HuH-7.5 (cell line): ENCODE measurements at regions not wholly inside any gene's neighbourhood (a gene's known extent, or its start where the extent isn't known, plus 50 kb on each side); places are given as distances from the start of the nearest gene placed in this dataset.
"Not testable (repeated sequence)": the region's sequence is repeated elsewhere in the genome, so short reads cannot be mapped to it uniquely, and the experiment has no call there.

Experiments used
- DNase-seq: peaks from one replicate; pipeline ENCODE4 v3.0.0; 2011; ENCODE audit warnings: low spot score

- no peak for DNase-seq
Observed at GRCh38 chr6:116982401-116982800, 105.4 kb downstream of the RFX6 start.

- no peak for DNase-seq
Observed at GRCh38 chr6:116983375-116983774, 106.3 kb downstream of the RFX6 start.

- no peak for DNase-seq
Observed at GRCh38 chr6:116986819-116987218, 109.8 kb downstream of the RFX6 start.

GRCh38 chr6:116990679-116991078 is 113.6 kb downstream of the RFX6 start:
- DNase-seq, result no peak

- no peak for DNase-seq
Observed at GRCh38 chr6:116992546-116992945, 115.5 kb downstream of the RFX6 start.

- no peak for DNase-seq
Observed at GRCh38 chr6:116994447-116994846, 117.4 kb downstream of the RFX6 start.

GRCh38 chr6:116996842-116997241 is 119.8 kb downstream of the RFX6 start:
- DNase-seq, result no peak

- DNase-seq, result no peak
Observed at GRCh38 chr6:116997496-116997895, 120.5 kb downstream of the RFX6 start.

- no peak for DNase-seq
Observed at GRCh38 chr6:117007659-117008058, 130.6 kb downstream of the RFX6 start.

- DNase-seq, result no peak
Observed at GRCh38 chr6:117008618-117009017, 131.6 kb downstream of the RFX6 start.

GRCh38 chr6:117014641-117015473 is 137.8 kb downstream of the RFX6 start:
- DNase-seq, result not testable (repeated sequence)

- DNase-seq, result not testable (repeated sequence)
Observed at GRCh38 chr6:117015474-117015804, 138.4 kb downstream of the RFX6 start.

GRCh38 chr6:117018771-117019170 is 141.7 kb downstream of the RFX6 start:
- no peak for DNase-seq

GRCh38 chr6:117022774-117023173 is 145.7 kb downstream of the RFX6 start:
- DNase-seq, result no peak

- DNase-seq, result no peak
Observed at GRCh38 chr6:117025310-117025709, 148.3 kb downstream of the RFX6 start.

GRCh38 chr6:117028256-117028655 is 151.2 kb downstream of the RFX6 start:
- no peak for DNase-seq

- no peak for DNase-seq
Observed at GRCh38 chr6:117034547-117034946, 157.5 kb downstream of the RFX6 start.

GRCh38 chr6:117034971-117035370 is 157.9 kb downstream of the RFX6 start:
- DNase-seq, result no peak

- no peak for DNase-seq
Observed at GRCh38 chr6:117050301-117050700, 173.3 kb downstream of the RFX6 start.

- DNase-seq, result no peak
Observed at GRCh38 chr6:117072134-117072533, 193.2 kb upstream of the VGLL2 start.

GRCh38 chr6:117072781-117073180 is 192.6 kb upstream of the VGLL2 start:
- no peak for DNase-seq

GRCh38 chr6:117074672-117075071 is 190.7 kb upstream of the VGLL2 start:
- DNase-seq, result no peak

GRCh38 chr6:117075218-117075617 is 190.1 kb upstream of the VGLL2 start:
- DNase-seq, result no peak

GRCh38 chr6:117076076-117076475 is 189.3 kb upstream of the VGLL2 start:
- DNase-seq, result no peak
